ENCODE measurements at regions not wholly inside any gene's neighbourhood (a gene's known extent, or its start where the extent isn't known, plus 50 kb on each side); places are given as distances from the start of the nearest gene placed in this dataset.

GRCh38 chr2:9735335-9735734, 104.5 kb upstream of the YWHAQ start:
- intact Hi-C loops (cut with micrococcal nuclease), result no loop called here
- Histone ChIP-seq H3K27me3 (ENCODE audit: low read depth) (no peaks in the 10 kb centered on the region), H3K36me3 (no peaks in the 10 kb centered on the region), H3K4me1 (peaks cover 24% of the 10 kb centered on the region), H3K9me3 (replicated peaks) (peaks cover 22% of the 10 kb centered on the region), H3K27ac (replicated peaks) (no peak overlapping the region), H3K4me3 (no peak overlapping the region)
- TF ChIP-seq CTCF (IDR thresholded peaks at IDR 0.05; ENCODE audit: borderline replicate concordance), result no peak
- no peak for DNase-seq

- no peak for TF ChIP-seq CTCF (IDR thresholded peaks at IDR 0.05; ENCODE audit: borderline replicate concordance)
- Histone ChIP-seq H3K27ac (replicated peaks) (no peak overlapping the region), H3K4me3 (no peak overlapping the region), H3K4me1 (peaks cover 28% of the 10 kb centered on the region), H3K9me3 (replicated peaks) (peaks cover 22% of the 10 kb centered on the region), H3K36me3 (no peaks in the 10 kb centered on the region), H3K27me3 (ENCODE audit: low read depth) (no peaks in the 10 kb centered on the region)
- no peak for DNase-seq
- intact Hi-C loops (cut with micrococcal nuclease), result no loop called here
Observed at GRCh38 chr2:9736021-9736420, 105.2 kb upstream of the YWHAQ start.

GRCh38 chr2:9737053-9737875, 106.0 kb upstream of the TAF1B start:
- no peaks in the 10 kb centered on the region for H3K36me3 ChIP-seq
- no peak overlapping the region for H3K27ac ChIP-seq (replicated peaks)
- peaks cover 28% of the 10 kb centered on the region for H3K4me1 ChIP-seq
- no peaks in the 10 kb centered on the region for H3K27me3 ChIP-seq (ENCODE audit: low read depth)
- no peak overlapping the region for H3K4me3 ChIP-seq
- no peak for TF ChIP-seq CTCF (IDR thresholded peaks at IDR 0.05; ENCODE audit: borderline replicate concordance)
- H3K9me3 ChIP-seq (replicated peaks), result peaks cover 22% of the 10 kb centered on the region
- intact Hi-C loops (cut with micrococcal nuclease), result no loop called here
- DNase-seq, result no peak

- Histone ChIP-seq H3K4me1 (peaks cover 28% of the 10 kb centered on the region), H3K4me3 (no peak overlapping the region), H3K27me3 (ENCODE audit: low read depth) (no peaks in the 10 kb centered on the region), H3K27ac (replicated peaks) (peak overlapping the region; percentile 86), H3K36me3 (no peaks in the 10 kb centered on the region), H3K9me3 (replicated peaks) (peaks cover 22% of the 10 kb centered on the region)
- DNase-seq, result no peak
- intact Hi-C loops (cut with micrococcal nuclease), result no loop called here
- TF ChIP-seq CTCF (IDR thresholded peaks at IDR 0.05; ENCODE audit: borderline replicate concordance), result no peak
Observed at GRCh38 chr2:9738062-9738461, 105.2 kb upstream of the TAF1B start.

- peak overlapping the region; percentile 86 for H3K27ac ChIP-seq (replicated peaks)
- peak overlapping the region; percentile 59 for H3K4me3 ChIP-seq
- H3K9me3 ChIP-seq (replicated peaks), result peaks cover 14% of the 10 kb centered on the region
- intact Hi-C loops (cut with micrococcal nuclease), result no loop called here
- peaks cover 28% of the 10 kb centered on the region for H3K4me1 ChIP-seq
- no peaks in the 10 kb centered on the region for H3K27me3 ChIP-seq (ENCODE audit: low read depth)
- peak; percentile 33 for DNase-seq
- no peaks in the 10 kb centered on the region for H3K36me3 ChIP-seq
- TF ChIP-seq CTCF (IDR thresholded peaks at IDR 0.05; ENCODE audit: borderline replicate concordance), result no peak
Observed at GRCh38 chr2:9738535-9739496, 104.5 kb upstream of the TAF1B start.
